ENCODE measurements at regions not wholly inside any gene's neighbourhood (a gene's known extent, or its start where the extent isn't known, plus 50 kb on each side); places are given as distances from the start of the nearest gene placed in this dataset.

- no peak overlapping the region for H2AFZ ChIP-seq (ENCODE audit: low read length)
- no peak for FAIRE-seq
- TF ChIP-seq SIX5 (IDR thresholded peaks at IDR 0.05; ENCODE audit: low read depth, low read length) (no peak), RXRA (IDR thresholded peaks at IDR 0.05; ENCODE audit: insufficient read depth, low read depth, low read length) (no peak), YY1 (IDR thresholded peaks at IDR 0.05; ENCODE audit: low read depth, low read length) (no peak), JUN (IDR thresholded peaks at IDR 0.05; ENCODE audit: low read depth, low read length) (no peak), KDM4A (IDR thresholded peaks at IDR 0.05; ENCODE audit: low read depth, low read length, severe bottlenecking) (no peak), TAF1 (IDR thresholded peaks at IDR 0.05; ENCODE audit: low read depth, low read length) (no peak), POLR2AphosphoS5 (IDR thresholded peaks at IDR 0.05; ENCODE audit: low read depth, low read length) (no peak), CEBPB (IDR thresholded peaks at IDR 0.05; ENCODE audit: low read depth, low read length) (no peak), NRF1 (IDR thresholded peaks at IDR 0.05; ENCODE audit: low read depth, low read length) (no peak), GABPA (IDR thresholded peaks at IDR 0.05; ENCODE audit: borderline replicate concordance, insufficient read depth, low read length) (no peak), SAP30 (IDR thresholded peaks at IDR 0.05; ENCODE audit: insufficient read depth, insufficient replicate concordance, low read length) (no peak), SIRT6 (IDR thresholded peaks at IDR 0.05; ENCODE audit: low read length) (no peak), HDAC2 (IDR thresholded peaks at IDR 0.05; ENCODE audit: borderline replicate concordance in 1 of 2, low read depth in 2 of 2, low read length in 2 of 2) (no peak), HDAC6 (IDR thresholded peaks at IDR 0.05; ENCODE audit: low read depth, low read length) (no peak), SUZ12 (IDR thresholded peaks at IDR 0.05; ENCODE audit: low read length) (no peak), TAF7 (optimal IDR thresholded peaks at IDR 0.05; ENCODE audit: borderline replicate concordance, low read depth, low read length) (no peak)
Observed at GRCh38 chr1:79704067-79704466, 697.5 kb upstream of the ADGRL4 start.

More at GRCh38 chr1:79704067-79704466, 697.5 kb upstream of the ADGRL4 start:
- H3K56ac ChIP-seq (replicated peaks; ENCODE audit: insufficient read length, low read depth, low read length) = no peak overlapping the region
- no peak overlapping the region for H3K27ac ChIP-seq (ENCODE audit: low read depth, low read length)
- CTCF ChIA-PET (ENCODE audit: partially characterized antibody) = no interaction called here
- H4K91ac ChIP-seq (replicated peaks; ENCODE audit: insufficient read length, low read length) = no peak overlapping the region
- no peak overlapping the region for H3K14ac ChIP-seq (ENCODE audit: insufficient read length)
- no peak overlapping the region for H4K5ac ChIP-seq (ENCODE audit: insufficient read length, low read depth, low read length)
- POLR2A ChIA-PET (ENCODE audit: partially characterized antibody) = no interaction called here
- no peaks in the 10 kb centered on the region for H3K79me2 ChIP-seq (ENCODE audit: control insufficient read depth in 1 of 2, insufficient read depth in 2 of 2, low read length in 2 of 2)
- DNase-seq (ENCODE audit: low read depth in 1 of 2, low spot score in 2 of 2) = no peak
- no peaks in the 10 kb centered on the region for H3K9me3 ChIP-seq (ENCODE audit: insufficient read depth in 2 of 2, low read depth in 1 of 2, low read length in 1 of 2)
- no peak overlapping the region for H2BK120ac ChIP-seq (replicated peaks; ENCODE audit: low read depth, low read length)
- H3K9ac ChIP-seq (replicated peaks in 1 of 4; ENCODE audit: extremely low read depth in 1 of 4, low read depth in 3 of 4, low read length in 3 of 4) = no peak overlapping the region
- no peak overlapping the region for H2BK12ac ChIP-seq (ENCODE audit: low read depth, low read length)
- H3K36me3 ChIP-seq (ENCODE audit: control insufficient read depth in 2 of 4, insufficient read depth in 4 of 4, low read length in 3 of 4) = no peaks in the 10 kb centered on the region
- H3K18ac ChIP-seq (ENCODE audit: extremely low read depth, low read length) = no peak overlapping the region
- H3K4ac ChIP-seq (replicated peaks; ENCODE audit: insufficient read length, low read depth, low read length) = no peak overlapping the region
- no peaks in the 10 kb centered on the region for H4K20me1 ChIP-seq (replicated peaks in 1 of 2; ENCODE audit: control insufficient read depth in 1 of 2, insufficient read depth in 2 of 2, low read length in 2 of 2)
- 94% methylated on average over 1 of the region's 1 CpG; no CpG with 5 or more reads in 1 of the 2 experiments for WGBS, 2 experiments (ENCODE audit: extremely low coverage in 1 of 2, insufficient coverage in 1 of 2, insufficient read length in 1 of 2, insufficient replicate concordance in 2 of 2, low coverage in 1 of 2, low lambda C conversion rate in 2 of 2, missing lambda C conversion rate in 1 of 2)
- no peaks in the 10 kb centered on the region for H3K27me3 ChIP-seq (replicated peaks in 1 of 4; ENCODE audit: control insufficient read depth in 3 of 4, extremely low read depth in 1 of 4, insufficient read depth in 3 of 4, low read length in 3 of 4)
- no peak overlapping the region for H3K4me2 ChIP-seq (ENCODE audit: insufficient read depth in 1 of 2, low read depth in 2 of 2, low read length in 2 of 2)
- no peaks in the 10 kb centered on the region for H3K23me2 ChIP-seq (ENCODE audit: low read depth, low read length)
- no peak overlapping the region for H2BK15ac ChIP-seq (ENCODE audit: low read length)
- no peak overlapping the region for H3K4me3 ChIP-seq (ENCODE audit: extremely low read depth in 1 of 4, insufficient read depth in 2 of 4, low read depth in 3 of 4, low read length in 4 of 4)
- H2AK5ac ChIP-seq (ENCODE audit: low read depth, low read length) = no peak overlapping the region
- H3K79me1 ChIP-seq (ENCODE audit: low read depth, low read length) = no peaks in the 10 kb centered on the region; the same call in 1 of the 2 replicates
- H3K23ac ChIP-seq (ENCODE audit: insufficient read length) = no peak overlapping the region
- 0 out of 7 replicates have a peak, but pooled peaks cover 0 to 2% (median 0%) of the 10 kb centered on the region in 4 experiments for H3K4me1 ChIP-seq (replicated peaks in 1 of 4; ENCODE audit: control insufficient read depth in 3 of 4, insufficient read depth in 4 of 4, low read length in 3 of 4)
- no peak overlapping the region for H2BK20ac ChIP-seq (ENCODE audit: low read length)
- H2BK5ac ChIP-seq (ENCODE audit: low read depth, low read length) = no peak overlapping the region
- H4K8ac ChIP-seq (ENCODE audit: extremely low read depth, insufficient read depth, low read length) = no peak overlapping the region

Measured in H1 (cell line).